ENCODE measurements at regions not wholly inside any gene's neighbourhood (a gene's known extent, or its start where the extent isn't known, plus 50 kb on each side); places are given as distances from the start of the nearest gene placed in this dataset.

DNA sequence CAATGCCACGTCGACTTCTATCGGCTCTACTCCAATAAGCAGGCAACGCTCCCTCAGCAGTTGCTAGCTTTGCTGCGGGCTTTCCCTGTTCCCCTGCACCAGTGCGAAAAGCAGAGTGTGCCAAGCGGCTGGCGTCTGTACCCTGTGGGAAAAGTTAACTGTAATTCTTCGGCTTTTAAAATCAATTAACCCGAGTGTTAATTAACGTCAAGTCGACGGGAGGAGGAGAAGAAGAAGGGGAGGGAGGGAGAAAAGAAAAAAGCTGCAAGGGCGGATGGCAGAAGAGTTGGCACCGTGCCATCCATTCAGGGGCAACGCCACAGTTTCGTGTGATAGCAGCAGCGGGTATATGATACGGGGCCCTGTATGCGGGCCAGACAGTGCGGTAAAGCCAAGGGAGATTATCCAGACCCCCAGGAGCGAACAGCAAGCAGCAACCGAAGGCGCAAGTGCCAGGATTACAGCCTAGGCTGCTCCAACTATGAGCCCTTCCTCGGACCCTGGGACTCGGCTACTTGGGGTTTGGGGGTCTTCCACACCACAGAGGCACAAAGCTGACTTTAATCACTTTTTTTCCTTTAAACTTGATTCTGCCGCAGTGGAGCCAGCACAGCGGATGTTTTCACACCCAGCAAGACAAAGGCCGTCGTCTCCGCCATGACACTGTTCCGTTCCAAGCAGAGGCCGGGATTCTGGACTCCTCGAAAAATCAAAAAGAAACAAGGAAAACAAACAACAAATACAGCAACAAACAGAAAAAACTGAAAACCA, 253.8 kb upstream of the PMFBP1 start:
- no peak overlapping the region for H3K27ac ChIP-seq
- TF ChIP-seq POLR2A (IDR thresholded peaks at IDR 0.05): no peak
- TF ChIP-seq EP300 (IDR thresholded peaks at IDR 0.05): no peak
- TF ChIP-seq, protein P1, sequence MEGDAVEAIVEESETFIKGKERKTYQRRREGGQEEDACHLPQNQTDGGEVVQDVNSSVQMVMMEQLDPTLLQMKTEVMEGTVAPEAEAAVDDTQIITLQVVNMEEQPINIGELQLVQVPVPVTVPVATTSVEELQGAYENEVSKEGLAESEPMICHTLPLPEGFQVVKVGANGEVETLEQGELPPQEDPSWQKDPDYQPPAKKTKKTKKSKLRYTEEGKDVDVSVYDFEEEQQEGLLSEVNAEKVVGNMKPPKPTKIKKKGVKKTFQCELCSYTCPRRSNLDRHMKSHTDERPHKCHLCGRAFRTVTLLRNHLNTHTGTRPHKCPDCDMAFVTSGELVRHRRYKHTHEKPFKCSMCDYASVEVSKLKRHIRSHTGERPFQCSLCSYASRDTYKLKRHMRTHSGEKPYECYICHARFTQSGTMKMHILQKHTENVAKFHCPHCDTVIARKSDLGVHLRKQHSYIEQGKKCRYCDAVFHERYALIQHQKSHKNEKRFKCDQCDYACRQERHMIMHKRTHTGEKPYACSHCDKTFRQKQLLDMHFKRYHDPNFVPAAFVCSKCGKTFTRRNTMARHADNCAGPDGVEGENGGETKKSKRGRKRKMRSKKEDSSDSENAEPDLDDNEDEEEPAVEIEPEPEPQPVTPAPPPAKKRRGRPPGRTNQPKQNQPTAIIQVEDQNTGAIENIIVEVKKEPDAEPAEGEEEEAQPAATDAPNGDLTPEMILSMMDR (IDR thresholded peaks at IDR 0.05): no peak
- no peak for TF ChIP-seq POLR2AphosphoS5 (IDR thresholded peaks at IDR 0.05)
- H3K27me3 ChIP-seq: no peaks in the 10 kb centered on the region
- no peaks in the 10 kb centered on the region for H3K4me1 ChIP-seq
- H3K36me3 ChIP-seq: no peaks in the 10 kb centered on the region
- 92 to 95% methylated on average over 34 of the region's 34 CpGs for WGBS, 2 donors
- no peak overlapping the region for H3K4me3 ChIP-seq
- peaks cover 0 to 4% (median 0%) of the 10 kb centered on the region in 4 donors for H3K9me3 ChIP-seq
- intact Hi-C loops (cut with DNase I): no loop called here
- no peak for DNase-seq

DNA sequence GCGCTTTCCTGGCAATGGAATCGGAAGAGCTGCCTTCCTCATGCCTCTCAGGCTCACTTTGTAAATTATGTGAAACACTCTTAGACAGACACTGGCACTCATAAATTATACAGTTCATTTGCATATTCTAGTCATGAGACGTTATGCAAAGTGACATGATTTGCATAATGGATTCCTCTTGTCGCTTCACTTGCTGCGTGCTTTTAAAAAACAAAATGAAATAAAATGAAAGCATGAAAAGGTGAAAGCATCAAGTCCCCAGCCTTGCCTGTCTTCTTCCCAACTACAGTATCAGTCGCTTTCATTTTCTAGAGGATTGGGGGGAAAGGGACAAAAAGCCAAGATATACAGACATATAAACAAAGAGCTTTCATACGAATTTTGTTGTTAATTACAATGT, 252.8 kb upstream of the PMFBP1 start:
- H3K36me3 ChIP-seq: no peaks in the 10 kb centered on the region
- H3K27me3 ChIP-seq: no peaks in the 10 kb centered on the region
- peaks cover 0 to 4% (median 0%) of the 10 kb centered on the region in 4 donors for H3K9me3 ChIP-seq
- intact Hi-C loops (cut with DNase I): no loop called here
- H3K27ac ChIP-seq: no peak overlapping the region
- H3K4me1 ChIP-seq: no peaks in the 10 kb centered on the region
- WGBS, 2 donors: 90 to 92% methylated on average over 7 of the region's 7 CpGs
- no peak overlapping the region for H3K4me3 ChIP-seq
- TF ChIP-seq POLR2AphosphoS5 (IDR thresholded peaks at IDR 0.05) (no peak), POLR2A (IDR thresholded peaks at IDR 0.05) (no peak), EP300 (IDR thresholded peaks at IDR 0.05) (no peak)
- TF ChIP-seq, protein P1 (IDR thresholded peaks at IDR 0.05): no peak
- DNase-seq: no peak

DNA sequence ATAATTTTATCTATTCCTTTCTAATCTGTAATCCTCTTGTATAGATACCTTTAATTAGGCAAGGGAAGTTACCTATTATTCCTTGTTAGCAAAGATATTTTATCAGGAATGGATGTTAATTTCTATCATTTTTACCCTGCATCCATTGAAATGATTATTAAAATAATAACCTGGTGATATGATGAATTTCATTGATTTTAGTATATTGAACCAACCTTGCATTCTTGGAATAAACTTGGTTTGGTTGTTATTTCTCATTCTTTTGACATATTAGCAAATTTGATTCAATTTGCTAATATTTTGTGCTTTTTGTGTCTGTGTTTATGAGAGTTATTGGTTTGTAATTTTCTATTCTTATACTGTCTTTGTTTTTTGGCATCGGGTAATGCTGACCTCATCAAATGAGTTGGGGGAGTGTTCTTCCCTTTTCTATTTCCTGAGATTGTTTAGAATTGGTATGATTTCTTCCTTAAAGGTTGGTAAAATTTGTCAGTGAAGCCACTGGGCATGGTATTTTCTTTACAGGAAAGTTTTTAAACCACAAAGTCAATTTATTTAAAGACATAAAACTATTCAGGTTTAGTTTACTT, 250.4 kb upstream of the PMFBP1 start:
- H3K36me3 ChIP-seq: no peaks in the 10 kb centered on the region
- TF ChIP-seq, protein P1 (IDR thresholded peaks at IDR 0.05): no peak
- TF ChIP-seq POLR2A (IDR thresholded peaks at IDR 0.05) (no peak), EP300 (IDR thresholded peaks at IDR 0.05) (no peak), POLR2AphosphoS5 (IDR thresholded peaks at IDR 0.05) (no peak)
- H3K27me3 ChIP-seq: no peaks in the 10 kb centered on the region
- H3K4me1 ChIP-seq: no peaks in the 10 kb centered on the region
- WGBS, 2 donors: 92 to 99% methylated on average over 1 of the region's 1 CpG
- no peak overlapping the region for H3K4me3 ChIP-seq
- no peak overlapping the region for H3K27ac ChIP-seq
- DNase-seq: no peak
- intact Hi-C loops (cut with DNase I): no loop called here
- H3K9me3 ChIP-seq: peaks cover 0 to 4% (median 0%) of the 10 kb centered on the region in 4 donors

DNA sequence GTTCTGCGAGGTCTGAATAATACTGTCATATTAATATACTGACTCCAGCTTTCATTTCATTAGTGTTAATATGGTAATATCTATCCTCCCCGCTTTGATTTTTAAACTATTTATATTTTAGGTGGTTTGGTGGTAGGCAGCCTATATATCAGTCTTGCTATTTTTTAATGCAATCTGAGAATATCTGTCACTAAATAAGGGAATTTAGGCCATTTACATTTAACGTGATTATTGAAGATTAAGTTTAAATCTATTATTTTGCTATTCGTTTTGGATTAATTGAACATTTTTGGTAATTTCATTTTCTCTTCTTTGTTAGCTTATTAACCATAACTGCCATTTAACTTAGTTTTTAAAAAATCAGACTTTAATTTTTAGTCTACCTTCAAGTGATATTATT, 247.7 kb upstream of the PMFBP1 start:
- Histone ChIP-seq H3K27ac (no peak overlapping the region), H3K4me1 (no peaks in the 10 kb centered on the region), H3K36me3 (no peaks in the 10 kb centered on the region), H3K9me3 (peaks cover 0 to 4% (median 0%) of the 10 kb centered on the region in 4 donors), H3K4me3 (no peak overlapping the region), H3K27me3 (no peaks in the 10 kb centered on the region)
- TF ChIP-seq, protein P1 (IDR thresholded peaks at IDR 0.05): no peak
- TF ChIP-seq EP300 (IDR thresholded peaks at IDR 0.05) (no peak), POLR2A (IDR thresholded peaks at IDR 0.05) (no peak), POLR2AphosphoS5 (IDR thresholded peaks at IDR 0.05) (no peak)
- intact Hi-C loops (cut with DNase I): no loop called here
- 96 to 97% methylated on average over 4 of the region's 4 CpGs for WGBS, 2 donors
- no peak for DNase-seq

All from sigmoid colon (tissue), 6 donors.